ENCODE measurements at regions not wholly inside any gene's neighbourhood (a gene's known extent, or its start where the extent isn't known, plus 50 kb on each side); places are given as distances from the start of the nearest gene placed in this dataset.

GRCh38 chr2:209367075-209367747 is 56.6 kb upstream of the MAP2 start:
- no peak for DNase-seq (ENCODE audit: low spot score)
- no peak for TF ChIP-seq CTCF (IDR thresholded peaks at IDR 0.05; ENCODE audit: borderline replicate concordance, control extremely low read depth, extremely low read depth, insufficient read depth, missing control alignments)
- in situ Hi-C loops (cut with MboI; ENCODE audit: low sequenced_read_pairs, unreplicated experiment) = no loop called here

- no peak for TF ChIP-seq CTCF (IDR thresholded peaks at IDR 0.05; ENCODE audit: borderline replicate concordance, control extremely low read depth, extremely low read depth, insufficient read depth, missing control alignments)
- in situ Hi-C loops (cut with MboI; ENCODE audit: low sequenced_read_pairs, unreplicated experiment) = no loop called here
- DNase-seq (ENCODE audit: low spot score) = no peak
These were observed 55.4 kb upstream of the MAP2 start for GRCh38 chr2:209368406-209368805.

- no peak for TF ChIP-seq CTCF (IDR thresholded peaks at IDR 0.05; ENCODE audit: borderline replicate concordance, control extremely low read depth, extremely low read depth, insufficient read depth, missing control alignments)
- in situ Hi-C loops (cut with MboI; ENCODE audit: low sequenced_read_pairs, unreplicated experiment) = no loop called here
- DNase-seq (ENCODE audit: low spot score) = no peak
These were observed 54.9 kb upstream of the MAP2 start for GRCh38 chr2:209368914-209369313.

GRCh38 chr2:209369656-209370055 is 54.2 kb upstream of the MAP2 start:
- in situ Hi-C loops (cut with MboI; ENCODE audit: low sequenced_read_pairs, unreplicated experiment) = no loop called here
- no peak for DNase-seq (ENCODE audit: low spot score)
- TF ChIP-seq CTCF (IDR thresholded peaks at IDR 0.05; ENCODE audit: borderline replicate concordance, control extremely low read depth, extremely low read depth, insufficient read depth, missing control alignments) = no peak

GRCh38 chr2:209371407-209371806 is 52.4 kb upstream of the MAP2 start:
- in situ Hi-C loops (cut with MboI; ENCODE audit: low sequenced_read_pairs, unreplicated experiment) = no loop called here
- no peak for DNase-seq (ENCODE audit: low spot score)
- no peak for TF ChIP-seq CTCF (IDR thresholded peaks at IDR 0.05; ENCODE audit: borderline replicate concordance, control extremely low read depth, extremely low read depth, insufficient read depth, missing control alignments)

All from GM13976 (cell line).